ENCODE measurements at regions not wholly inside any gene's neighbourhood (a gene's known extent, or its start where the extent isn't known, plus 50 kb on each side); places are given as distances from the start of the nearest gene placed in this dataset.
"Not testable (repeated sequence)": the region's sequence is repeated elsewhere in the genome, so short reads cannot be mapped to it uniquely, and the experiment has no call there.

- no peaks in the 10 kb centered on the region for H3K27me3 ChIP-seq
- WGBS, 2 donors = 97 to 99% methylated on average over 3 of the region's 3 CpGs
- H3K9me3 ChIP-seq = no peaks in the 10 kb centered on the region
- no peak overlapping the region for H3K27ac ChIP-seq
- H3K4me3 ChIP-seq (replicated peaks in 1 of 3) = no peak overlapping the region
- no peaks in the 10 kb centered on the region for H3K4me1 ChIP-seq
- intact Hi-C loops (cut with DNase I) = no loop called here
- DNase-seq = no peak
- TF ChIP-seq CTCF (IDR thresholded peaks at IDR 0.05) (no peak), POLR2A (IDR thresholded peaks at IDR 0.05) (no peak)
- H3K36me3 ChIP-seq = no peaks in the 10 kb centered on the region
These were observed 267.6 kb upstream of the BTG1 start for GRCh38 chr12:92413286-92413685.

DNA sequence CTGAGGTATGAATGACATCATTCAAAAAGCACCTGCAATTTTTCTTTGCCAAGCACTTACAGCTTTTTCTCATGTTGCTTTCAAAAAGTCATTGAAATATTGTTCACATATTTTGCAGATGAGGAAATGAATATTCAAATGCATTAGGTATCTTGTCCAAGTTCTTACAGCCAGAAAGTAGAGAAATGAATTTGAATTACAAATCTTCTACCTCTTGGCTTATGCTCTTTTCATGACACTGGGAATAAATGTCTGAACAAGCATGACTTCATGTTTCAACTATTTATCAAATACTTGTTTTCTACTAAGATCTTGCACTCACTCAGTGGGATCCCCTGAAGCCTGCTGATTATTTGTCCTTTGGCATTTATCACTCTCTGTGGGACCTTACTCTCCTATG lies 267.2 kb upstream of the BTG1 start:
- Histone ChIP-seq H3K36me3 (no peaks in the 10 kb centered on the region), H3K27ac (no peak overlapping the region), H3K9me3 (no peaks in the 10 kb centered on the region), H3K4me1 (no peaks in the 10 kb centered on the region), H3K27me3 (no peaks in the 10 kb centered on the region), H3K4me3 (replicated peaks in 1 of 3) (no peak overlapping the region)
- DNase-seq = no peak
- no peak for TF ChIP-seq CTCF (IDR thresholded peaks at IDR 0.05)
- no peak for TF ChIP-seq POLR2A (IDR thresholded peaks at IDR 0.05)
- intact Hi-C loops (cut with DNase I) = no loop called here

GRCh38 chr12:92411687-92412086 lies 266.0 kb upstream of the BTG1 start:
- Histone ChIP-seq H3K27me3 (no peaks in the 10 kb centered on the region), H3K4me3 (replicated peaks in 1 of 3) (no peak overlapping the region), H3K9me3 (no peaks in the 10 kb centered on the region), H3K27ac (no peak overlapping the region), H3K4me1 (no peaks in the 10 kb centered on the region), H3K36me3 (no peaks in the 10 kb centered on the region)
- no peak for DNase-seq
- intact Hi-C loops (cut with DNase I) = no loop called here
- WGBS, 2 donors = 73 to 81% methylated on average over 2 of the region's 2 CpGs
- TF ChIP-seq POLR2A (IDR thresholded peaks at IDR 0.05) (no peak), CTCF (IDR thresholded peaks at IDR 0.05) (no peak)

- peak in 2 of 6 experiments; percentile 17 to 37 for TF ChIP-seq CTCF (IDR thresholded peaks at IDR 0.05)
- TF ChIP-seq POLR2A (IDR thresholded peaks at IDR 0.05) = no peak
- H3K4me1 ChIP-seq = no peaks in the 10 kb centered on the region
- no peak overlapping the region for H3K27ac ChIP-seq
- H3K36me3 ChIP-seq = no peaks in the 10 kb centered on the region
- intact Hi-C loops (cut with DNase I) = no loop called here
- no peaks in the 10 kb centered on the region for H3K27me3 ChIP-seq
- H3K9me3 ChIP-seq = no peaks in the 10 kb centered on the region
- no peak overlapping the region for H3K4me3 ChIP-seq (replicated peaks in 1 of 3)
- no peak for DNase-seq
These were observed 262.6 kb upstream of the BTG1 start for GRCh38 chr12:92408072-92408900.

DNA sequence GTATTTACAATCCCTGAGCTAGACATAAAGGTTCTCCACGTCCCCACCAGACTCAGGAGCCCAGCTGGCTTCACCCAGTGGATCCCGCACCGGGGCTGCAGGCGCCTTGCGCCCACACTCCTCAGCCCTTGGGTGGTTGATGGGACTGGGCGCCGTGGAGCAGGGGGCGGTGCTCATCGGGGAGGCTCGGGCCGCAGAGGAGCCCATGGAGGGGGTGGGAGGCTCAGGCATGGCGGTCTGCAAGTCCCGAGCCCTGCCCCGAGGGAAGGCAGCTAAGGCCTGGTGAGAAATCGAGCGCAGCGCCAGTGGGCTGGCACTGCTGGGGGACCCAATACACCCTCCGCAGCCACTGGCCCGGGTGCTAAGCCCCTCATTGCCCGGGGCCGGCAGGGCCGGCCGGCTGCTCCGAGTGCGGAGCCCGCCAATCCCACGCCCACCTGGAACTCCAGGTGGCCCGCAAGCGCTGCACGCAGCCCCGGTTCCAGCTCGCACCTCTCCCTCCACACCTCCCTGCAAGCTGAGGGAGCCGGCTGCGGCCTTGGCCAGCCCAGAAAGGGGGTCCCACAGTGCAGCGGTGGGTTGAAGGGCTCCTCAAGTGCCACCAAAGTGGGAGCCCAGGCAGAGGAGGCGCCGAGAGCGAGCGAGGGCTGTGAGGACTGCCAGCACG lies 260.9 kb upstream of the BTG1 start:
- H3K27ac ChIP-seq; H3K36me3 ChIP-seq; H3K4me1 ChIP-seq; H3K9me3 ChIP-seq; H3K4me3 ChIP-seq (replicated peaks in 1 of 3); intact Hi-C loops (cut with DNase I); H3K27me3 ChIP-seq; DNase-seq: not testable (repeated sequence)
- WGBS, 2 donors = 97 to 99% methylated on average over 13 to 31 of the region's 40 CpGs

GRCh38 chr12:92405801-92406251 lies 260.2 kb upstream of the BTG1 start:
- not testable (repeated sequence) for H3K27ac ChIP-seq

More at GRCh38 chr12:92405801-92406251, 260.2 kb upstream of the BTG1 start:
- WGBS, 2 donors = 95 to 96% methylated on average over 16 of the region's 16 CpGs
- DNase-seq; H3K27me3 ChIP-seq; H3K36me3 ChIP-seq; H3K4me1 ChIP-seq; intact Hi-C loops (cut with DNase I); H3K9me3 ChIP-seq; H3K4me3 ChIP-seq (replicated peaks in 1 of 3): not testable (repeated sequence)

Measured in thyroid gland (tissue), 4 donors.